Neuronal stem cell (in vitro differentiated cells): ENCODE measurements at regions not wholly inside any gene's neighbourhood (a gene's known extent, or its start where the extent isn't known, plus 50 kb on each side); places are given as distances from the start of the nearest gene placed in this dataset.
A peak's percentile ranks its signal among the peaks of the same experiment; 100 is the strongest.
"Not testable (repeated sequence)": the region's sequence is repeated elsewhere in the genome, so short reads cannot be mapped to it uniquely, and the experiment has no call there.

Experiments used
- DNase-seq: peaks from one replicate; pipeline ENCODE4 v3.0.0-alpha.2; 2013; ENCODE audit warnings: low spot score
- H2AFZ ChIP-seq: one replicate; pipeline ENCODE4 v1.6.1; 2013; ENCODE audit warnings: mild to moderate bottlenecking, low read length, inconsistent platforms
- H2AK5ac ChIP-seq: 2 replicates; pipeline ENCODE4 v1.6.1; 2013; ENCODE audit warnings: low read depth, mild to moderate bottlenecking, inconsistent platforms, low read length, moderate library complexity, mixed read lengths
- H2BK120ac ChIP-seq: 2 replicates; pipeline ENCODE4 v1.6.1; 2013; ENCODE audit warnings: low read depth, mild to moderate bottlenecking, inconsistent platforms, low read length, moderate library complexity, mixed read lengths
- H2BK12ac ChIP-seq: one replicate; pipeline ENCODE4 v1.6.1; 2013; ENCODE audit warnings: low read length, inconsistent platforms
- H2BK15ac ChIP-seq: 2 replicates; pipeline ENCODE4 v1.6.1; 2013; ENCODE audit warnings: mild to moderate bottlenecking, low read length, inconsistent platforms, mixed read lengths
- H2BK5ac ChIP-seq: one replicate; pipeline ENCODE4 v1.6.1; 2013; ENCODE audit warnings: inconsistent platforms, mild to moderate bottlenecking, low read length, moderate library complexity
- H3K14ac ChIP-seq: one replicate; pipeline ENCODE4 v1.6.1; 2013; ENCODE audit warnings: low read length, inconsistent platforms
- H3K18ac ChIP-seq: 2 replicates; pipeline ENCODE4 v1.6.1; 2013; ENCODE audit warnings: low read length, inconsistent platforms
- H3K23ac ChIP-seq: 2 replicates; pipeline ENCODE4 v1.6.1; 2013; ENCODE audit warnings: low read depth, mild to moderate bottlenecking, mixed read lengths, low read length, inconsistent platforms; ENCODE audit not compliant: poor library complexity
- H3K27ac ChIP-seq: replicated peaks from 3 replicates; pipeline ENCODE4 v1.5.1; 2013; ENCODE audit warnings: low read length, inconsistent platforms
- H3K27me3 ChIP-seq, 3 experiments: 2 replicates each; pipeline ENCODE4 v1.6.1; 2013; ENCODE audit warnings: low read length in 3 of 3, mild to moderate bottlenecking in 2 of 3, inconsistent platforms in 1 of 3, low read depth in 1 of 3, mixed read lengths in 1 of 3, moderate library complexity in 1 of 3; ENCODE audit not compliant: control insufficient read depth in 3 of 3, insufficient read depth in 3 of 3
- H3K36me3 ChIP-seq, 2 donors: replicated peaks in 1 of 2; 2 replicates each; pipeline ENCODE4 v1.6.1; 2013; ENCODE audit warnings: low read length in 2 of 2; ENCODE audit not compliant: control insufficient read depth in 2 of 2, insufficient read depth in 2 of 2
- H3K4ac ChIP-seq: 2 replicates; pipeline ENCODE4 v1.6.1; 2013; ENCODE audit warnings: inconsistent platforms, mild to moderate bottlenecking, low read length, moderate library complexity
- H3K4me1 ChIP-seq, 2 donors: 1 replicate in 1 of 2; 2 replicates in 1 of 2; pipeline ENCODE4 v1.6.1; 2013; ENCODE audit warnings: low read length in 2 of 2, low read depth in 1 of 2; ENCODE audit not compliant: control insufficient read depth in 2 of 2, insufficient read depth in 1 of 2
- H3K4me2 ChIP-seq: one replicate; pipeline ENCODE4 v1.6.1; 2013; ENCODE audit warnings: mild to moderate bottlenecking, low read length, inconsistent platforms; ENCODE audit not compliant: insufficient read depth, poor library complexity, severe bottlenecking
- H3K4me3 ChIP-seq, 2 donors: 2 replicates each; pipeline ENCODE4 v1.5.1; 2013; ENCODE audit warnings: low read length in 2 of 2, mild to moderate bottlenecking in 2 of 2, inconsistent platforms in 1 of 2, moderate library complexity in 1 of 2
- H3K79me1 ChIP-seq: one replicate; pipeline ENCODE4 v1.6.1; 2013; ENCODE audit warnings: low read depth, mild to moderate bottlenecking, inconsistent platforms, low read length, moderate library complexity
- H3K9ac ChIP-seq: one replicate; pipeline ENCODE4 v1.6.1; 2013; ENCODE audit warnings: mild to moderate bottlenecking, low read depth, low read length, inconsistent platforms; ENCODE audit not compliant: poor library complexity
- H3K9me3 ChIP-seq, 2 donors: replicated peaks in 1 of 2; 2 replicates each; pipeline versions ENCODE3 to v1.6.1; 2013; ENCODE audit warnings: low read length in 2 of 2, mild to moderate bottlenecking in 2 of 2, inconsistent platforms in 1 of 2, low read depth in 1 of 2, mixed read lengths in 1 of 2, moderate library complexity in 1 of 2; ENCODE audit not compliant: control insufficient read depth in 2 of 2, insufficient read depth in 1 of 2
- H4K8ac ChIP-seq: one replicate; pipeline ENCODE4 v1.6.1; 2013; ENCODE audit warnings: low read depth, mild to moderate bottlenecking, inconsistent platforms, low read length, moderate library complexity
- H4K91ac ChIP-seq: one replicate; pipeline ENCODE4 v1.6.1; 2013; ENCODE audit warnings: low read length, low read depth, mild to moderate bottlenecking, inconsistent platforms; ENCODE audit not compliant: poor library complexity
- WGBS, 2 donors: extraction: QIAGEN DNeasy Blood & Tissue Kit; methylation state at CpG; one replicate each; pipeline ENCODE4 v1.1.7; 2013; ENCODE audit warnings: missing lambda C conversion rate in 2 of 2, mixed read lengths in 1 of 2; ENCODE audit not compliant: insufficient read length in 2 of 2, insufficient replicate concordance in 1 of 2; ENCODE audit errors: extremely low coverage in 2 of 2; 5-methylcytosine and 5-hydroxymethylcytosine counted together

DNA sequence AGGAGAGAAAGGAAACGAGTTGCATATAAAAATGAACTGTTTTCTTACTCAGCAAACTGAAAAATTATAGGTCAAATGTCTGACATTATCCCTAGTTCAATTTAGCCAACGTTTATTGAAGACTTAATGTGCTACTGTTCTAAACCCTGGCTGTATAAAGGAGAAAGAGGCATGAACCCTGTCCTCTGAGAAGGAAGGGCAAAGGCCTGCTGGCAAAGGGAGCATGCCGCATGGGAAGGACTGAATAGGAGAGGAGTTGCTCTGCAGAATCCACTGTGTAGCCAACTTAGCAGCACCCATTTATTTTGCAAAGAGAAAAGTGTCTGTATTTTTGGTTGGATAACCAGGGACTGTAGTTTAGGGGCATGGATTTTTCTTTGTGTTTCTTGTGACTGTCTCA, 132.5 kb downstream of the GOSR1 start:
- H2AK5ac ChIP-seq, H3K27ac ChIP-seq, H3K23ac ChIP-seq, H2AFZ ChIP-seq, H3K79me1 ChIP-seq, H3K4me1 ChIP-seq, H3K9ac ChIP-seq, H4K91ac ChIP-seq, H2BK15ac ChIP-seq, H3K4me2 ChIP-seq, H2BK12ac ChIP-seq, DNase-seq, H3K27me3 ChIP-seq, H3K14ac ChIP-seq, H3K4me3 ChIP-seq, H2BK120ac ChIP-seq, H2BK5ac ChIP-seq, H3K18ac ChIP-seq, H3K9me3 ChIP-seq, H4K8ac ChIP-seq, H3K36me3 ChIP-seq, H3K4ac ChIP-seq: not testable (repeated sequence)
- WGBS, 2 donors, result no CpG with 5 or more reads among the region's 3 CpGs

DNA sequence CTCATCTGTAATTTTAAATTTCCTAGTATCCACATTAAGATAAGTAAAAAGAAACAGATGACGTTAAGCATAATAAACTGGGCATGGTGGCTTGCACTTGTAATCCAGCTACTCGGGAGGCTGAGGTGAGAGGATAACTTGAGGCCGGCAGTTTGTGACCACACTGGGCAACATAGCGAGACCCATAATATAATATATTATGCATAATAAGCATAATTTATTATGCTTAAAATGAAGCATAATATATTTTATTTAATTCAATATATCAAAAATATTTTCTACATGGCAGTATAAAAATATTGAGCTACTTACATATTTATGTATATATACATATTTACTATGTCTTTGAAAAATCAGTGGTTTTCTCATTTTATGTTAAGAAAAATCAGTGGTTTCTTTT, 128.3 kb downstream of the GOSR1 start:
- no peak overlapping the region for H4K8ac ChIP-seq
- H3K27ac ChIP-seq, result no peak overlapping the region
- H3K23ac ChIP-seq, result no peak overlapping the region
- H3K36me3 ChIP-seq, result peaks cover 0 to 5% of the 10 kb centered on the region in 2 donors
- no peak overlapping the region for H3K18ac ChIP-seq
- no peak overlapping the region for H2AK5ac ChIP-seq
- no peak overlapping the region for H2BK15ac ChIP-seq
- no peak overlapping the region for H2AFZ ChIP-seq
- no peak for DNase-seq
- H3K4me1 ChIP-seq, result peaks cover 0 to 3% of the 10 kb centered on the region in 2 donors
- no peak overlapping the region for H2BK120ac ChIP-seq
- H3K9ac ChIP-seq, result no peak overlapping the region
- no peak overlapping the region for H3K4me3 ChIP-seq
- H3K4ac ChIP-seq, result no peak overlapping the region
- H3K9me3 ChIP-seq, result no peaks in the 10 kb centered on the region
- H3K27me3 ChIP-seq, result no peaks in the 10 kb centered on the region
- no peak overlapping the region for H3K14ac ChIP-seq
- H4K91ac ChIP-seq, result no peak overlapping the region
- WGBS, 2 donors, result no CpG with 5 or more reads among the region's 4 CpGs
- H3K4me2 ChIP-seq, result no peak overlapping the region
- H2BK5ac ChIP-seq, result no peak overlapping the region
- H2BK12ac ChIP-seq, result no peak overlapping the region
- H3K79me1 ChIP-seq, result peaks cover 3% of the 10 kb centered on the region

DNA sequence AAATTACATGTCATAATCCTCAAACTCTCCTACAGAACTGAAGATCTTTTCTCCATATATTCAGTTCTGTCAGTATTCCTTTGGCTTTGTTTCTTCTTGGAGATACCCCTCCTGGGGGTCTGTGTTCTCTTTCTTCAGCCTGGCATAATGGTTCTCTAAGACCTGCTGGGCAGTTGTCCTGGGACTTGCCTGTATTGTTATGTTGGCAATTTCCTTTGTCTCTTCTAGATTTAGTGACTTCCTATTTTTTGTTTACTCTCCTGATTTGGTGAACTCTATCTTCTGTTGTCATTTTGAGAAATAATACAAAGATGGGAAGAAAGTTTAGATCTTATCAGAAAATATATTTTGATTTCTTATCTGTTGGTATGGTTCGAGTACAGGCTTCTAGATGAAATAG, 127.8 kb downstream of the GOSR1 start:
- H2AFZ ChIP-seq, result no peak overlapping the region
- H2AK5ac ChIP-seq, result no peak overlapping the region
- no peaks in the 10 kb centered on the region for H3K9me3 ChIP-seq
- DNase-seq, result no peak
- no peak overlapping the region for H3K27ac ChIP-seq
- no CpG with 5 or more reads among the region's 1 CpG for WGBS, 2 donors
- H2BK12ac ChIP-seq, result no peak overlapping the region
- H3K4me3 ChIP-seq, result no peak overlapping the region
- no peak overlapping the region for H4K91ac ChIP-seq
- H2BK5ac ChIP-seq, result no peak overlapping the region
- H3K27me3 ChIP-seq, result no peaks in the 10 kb centered on the region
- H3K14ac ChIP-seq, result no peak overlapping the region
- H3K4ac ChIP-seq, result no peak overlapping the region
- H3K4me1 ChIP-seq, result peaks cover 0 to 3% of the 10 kb centered on the region in 2 donors
- peaks cover 3% of the 10 kb centered on the region for H3K79me1 ChIP-seq
- H3K36me3 ChIP-seq, result peaks cover 0 to 3% of the 10 kb centered on the region in 2 donors
- H2BK120ac ChIP-seq, result no peak overlapping the region
- no peak overlapping the region for H3K18ac ChIP-seq
- no peak overlapping the region for H2BK15ac ChIP-seq
- no peak overlapping the region for H3K9ac ChIP-seq
- no peak overlapping the region for H3K4me2 ChIP-seq
- H4K8ac ChIP-seq, result no peak overlapping the region
- H3K23ac ChIP-seq, result no peak overlapping the region

DNA sequence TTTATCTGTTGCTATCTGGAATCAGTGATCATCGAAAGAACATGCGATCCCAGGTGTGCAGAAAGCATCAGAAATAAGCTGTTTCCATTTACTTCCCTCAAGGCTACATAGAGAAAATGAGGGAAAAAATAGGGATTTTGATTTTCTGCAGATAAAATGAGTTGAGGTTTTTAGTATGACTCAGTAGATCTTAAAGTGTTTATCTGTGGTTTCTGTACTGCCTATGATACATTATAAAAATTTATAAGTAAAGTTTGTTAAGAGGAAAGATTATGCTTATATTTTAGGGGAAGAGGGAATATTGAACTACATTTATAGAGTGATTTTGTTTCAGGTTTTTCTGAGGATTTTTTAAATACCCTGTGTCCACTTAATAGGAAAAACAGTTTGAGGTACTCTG, 125.2 kb downstream of the GOSR1 start:
- not testable (repeated sequence) for H3K9ac ChIP-seq, H2BK120ac ChIP-seq, H3K79me1 ChIP-seq, H2BK12ac ChIP-seq, H3K9me3 ChIP-seq, H3K18ac ChIP-seq, H2BK5ac ChIP-seq, H3K14ac ChIP-seq, H2BK15ac ChIP-seq, DNase-seq, H3K36me3 ChIP-seq, H3K4me2 ChIP-seq, H3K27ac ChIP-seq, H2AK5ac ChIP-seq, H3K4ac ChIP-seq, H4K91ac ChIP-seq, H2AFZ ChIP-seq, H3K4me1 ChIP-seq, H4K8ac ChIP-seq, H3K23ac ChIP-seq, H3K27me3 ChIP-seq
- WGBS, 2 donors, result no CpG with 5 or more reads among the region's 2 CpGs
- peak overlapping the region in 1 of 2 donors; percentile 41 for H3K4me3 ChIP-seq
